HuH-7 (cell line): ENCODE measurements at regions not wholly inside any gene's neighbourhood (a gene's known extent, or its start where the extent isn't known, plus 50 kb on each side); places are given as distances from the start of the nearest gene placed in this dataset.

Experiments
- DNase-seq: peaks from one replicate; pipeline ENCODE4 v3.0.0; 2011; ENCODE audit warnings: low spot score

DNA sequence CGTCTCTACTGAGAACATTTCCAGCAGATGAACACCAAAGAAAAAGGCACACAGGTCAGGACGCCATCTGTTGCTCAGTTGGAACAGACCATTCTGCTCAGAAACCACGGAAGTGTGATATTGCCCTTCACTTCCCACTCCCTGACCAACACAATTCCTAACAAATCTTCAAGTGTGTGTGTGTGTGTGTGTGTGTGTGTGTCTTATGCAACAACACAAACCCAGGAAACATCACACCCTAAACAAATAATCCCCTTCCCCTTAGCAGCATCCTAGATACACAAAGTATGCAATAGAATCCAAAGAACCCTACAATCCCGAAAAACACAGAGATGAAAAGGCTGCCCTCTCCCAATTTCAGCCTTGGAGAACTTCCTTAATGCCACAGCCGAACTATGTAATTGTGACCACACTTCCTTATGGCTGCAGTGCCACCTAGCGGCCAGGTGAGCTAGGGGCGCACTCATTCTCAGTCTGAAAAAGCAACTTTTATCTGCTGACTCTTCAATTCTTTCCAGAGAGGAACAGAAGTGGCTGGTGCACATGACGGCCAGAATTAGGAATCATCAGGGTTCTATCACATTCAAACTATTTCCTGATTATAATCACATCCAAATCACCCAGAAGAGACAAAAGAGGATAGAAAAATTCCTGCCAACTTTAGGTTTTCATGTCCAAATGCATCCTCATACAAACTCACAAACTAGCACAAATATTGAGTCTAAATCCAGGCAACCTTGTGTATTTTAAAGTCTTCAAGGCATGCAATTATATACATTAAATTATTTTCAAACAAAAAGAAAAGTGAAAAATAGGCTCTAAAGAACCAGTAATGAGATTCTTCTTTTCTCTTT is 164.9 kb downstream of the DHX15 start:
- DNase-seq = peak; percentile 77

- no peak for DNase-seq
These were observed 167.1 kb downstream of the DHX15 start for GRCh38 chr4:24417206-24417605.

- DNase-seq = no peak
These were observed 168.1 kb downstream of the DHX15 start for GRCh38 chr4:24416293-24416692.

GRCh38 chr4:24413311-24413784 is 171.0 kb downstream of the DHX15 start:
- DNase-seq = no peak

GRCh38 chr4:24411806-24412205 is 172.5 kb downstream of the DHX15 start:
- DNase-seq = no peak

GRCh38 chr4:24411299-24411698 is 173.1 kb downstream of the DHX15 start:
- no peak for DNase-seq

- no peak for DNase-seq
These were observed 175.7 kb downstream of the DHX15 start for GRCh38 chr4:24408640-24409039.

DNA sequence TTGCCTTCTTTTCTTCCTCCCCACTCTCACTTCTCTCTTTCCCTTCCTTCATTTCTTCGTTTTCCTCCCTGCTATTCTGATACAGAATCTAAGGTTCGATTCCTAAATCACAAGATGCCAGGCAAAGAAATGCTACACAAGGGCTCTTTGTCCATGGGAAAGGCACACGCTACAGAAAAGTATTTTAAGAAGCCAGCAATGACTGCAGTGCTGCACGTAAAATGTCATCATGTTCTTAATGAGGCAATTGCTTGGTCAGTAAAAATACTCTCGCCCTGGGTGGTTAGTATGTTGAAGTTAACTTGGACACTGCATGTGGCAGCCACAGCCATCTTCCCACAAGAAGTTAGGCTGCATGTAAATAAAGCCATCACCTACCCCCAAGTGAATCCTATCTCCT is 178.4 kb downstream of the DHX15 start:
- DNase-seq = no peak

- DNase-seq = no peak
These were observed 179.0 kb downstream of the DHX15 start for GRCh38 chr4:24405341-24405740.

DNA sequence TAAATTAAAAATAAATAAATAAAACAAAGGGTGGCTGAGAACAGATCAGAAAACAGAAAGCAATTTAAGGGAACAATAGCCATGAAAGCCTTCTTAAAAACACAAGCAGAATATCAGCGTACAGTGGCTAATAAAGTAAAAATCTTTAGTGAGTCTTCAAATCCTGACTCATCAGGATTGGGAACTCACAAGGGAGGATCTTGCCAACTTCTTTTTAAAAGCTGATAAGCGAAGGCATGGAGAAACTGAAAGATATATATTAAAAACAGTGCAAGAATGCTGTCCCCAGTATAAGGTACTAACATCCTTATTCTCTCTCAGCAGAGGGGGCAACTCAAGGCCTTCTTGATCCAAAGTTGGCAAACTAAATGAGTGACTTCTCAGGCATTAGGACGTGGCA is 180.1 kb downstream of the DHX15 start:
- DNase-seq = no peak

DNA sequence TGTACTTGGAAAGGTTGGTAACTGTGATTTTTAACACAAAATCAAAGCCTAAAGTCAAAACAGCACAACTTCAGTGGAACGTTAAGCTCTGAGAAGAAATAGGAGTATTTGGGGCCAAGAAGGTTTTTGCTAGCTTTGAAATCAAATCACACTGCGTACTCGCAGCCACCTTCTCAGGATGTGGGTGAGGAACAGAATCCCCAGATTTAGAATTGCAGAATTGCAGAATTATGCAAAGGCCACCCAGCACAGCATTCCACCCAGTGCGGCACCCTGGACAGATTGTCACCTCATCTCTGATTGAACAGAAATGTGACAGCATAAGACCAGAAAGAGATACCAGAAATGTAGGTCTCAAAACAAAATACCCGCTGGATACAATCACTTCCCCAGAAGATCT is 181.1 kb downstream of the DHX15 start:
- no peak for DNase-seq

GRCh38 chr4:24400537-24400936 is 183.8 kb downstream of the DHX15 start:
- no peak for DNase-seq

- no peak for DNase-seq
These were observed 187.4 kb downstream of the DHX15 start for GRCh38 chr4:24396988-24397387.

GRCh38 chr4:24395937-24396336 is 188.4 kb downstream of the DHX15 start:
- DNase-seq = peak; percentile 34

DNA sequence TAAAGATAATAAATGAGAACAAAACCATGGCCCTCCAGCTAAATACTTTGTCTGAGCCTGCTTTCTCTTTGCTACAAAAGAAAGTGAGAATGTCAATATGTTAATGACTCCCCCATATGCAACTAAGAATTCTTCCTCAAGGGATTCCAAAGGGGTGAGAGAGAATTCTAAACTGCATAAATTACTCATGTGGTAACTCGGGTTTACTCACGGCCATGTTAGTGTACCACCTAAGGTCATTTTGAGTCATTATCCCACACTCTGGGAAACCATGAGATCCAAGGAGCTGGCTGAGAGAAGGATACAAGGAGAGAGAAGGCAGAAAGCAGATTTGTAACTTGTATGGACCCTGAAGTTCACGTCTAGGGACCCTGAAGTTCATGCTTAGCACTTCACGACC is 190.3 kb downstream of the DHX15 start:
- no peak for DNase-seq

DNA sequence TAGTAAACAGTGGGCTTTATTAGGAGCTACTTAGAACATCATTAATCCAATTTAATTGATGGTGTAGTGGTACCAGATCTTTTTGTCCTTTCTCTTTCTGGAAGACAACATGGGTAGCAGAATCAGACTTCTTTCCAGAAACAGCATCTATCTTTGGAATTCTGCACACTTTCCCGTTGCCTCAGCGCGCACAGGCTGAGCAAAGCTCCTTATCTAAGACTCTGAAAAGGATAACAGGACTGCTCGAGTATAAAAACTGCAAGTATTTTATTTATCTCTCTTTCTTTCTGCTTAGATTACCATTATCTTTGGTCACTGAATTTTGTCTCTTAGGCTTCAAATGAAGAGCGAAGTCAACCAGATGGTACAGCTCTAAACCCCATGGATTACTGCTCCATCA is 191.7 kb downstream of the DHX15 start:
- no peak for DNase-seq

- no peak for DNase-seq
These were observed 202.0 kb downstream of the DHX15 start for GRCh38 chr4:24382381-24382780.

DNA sequence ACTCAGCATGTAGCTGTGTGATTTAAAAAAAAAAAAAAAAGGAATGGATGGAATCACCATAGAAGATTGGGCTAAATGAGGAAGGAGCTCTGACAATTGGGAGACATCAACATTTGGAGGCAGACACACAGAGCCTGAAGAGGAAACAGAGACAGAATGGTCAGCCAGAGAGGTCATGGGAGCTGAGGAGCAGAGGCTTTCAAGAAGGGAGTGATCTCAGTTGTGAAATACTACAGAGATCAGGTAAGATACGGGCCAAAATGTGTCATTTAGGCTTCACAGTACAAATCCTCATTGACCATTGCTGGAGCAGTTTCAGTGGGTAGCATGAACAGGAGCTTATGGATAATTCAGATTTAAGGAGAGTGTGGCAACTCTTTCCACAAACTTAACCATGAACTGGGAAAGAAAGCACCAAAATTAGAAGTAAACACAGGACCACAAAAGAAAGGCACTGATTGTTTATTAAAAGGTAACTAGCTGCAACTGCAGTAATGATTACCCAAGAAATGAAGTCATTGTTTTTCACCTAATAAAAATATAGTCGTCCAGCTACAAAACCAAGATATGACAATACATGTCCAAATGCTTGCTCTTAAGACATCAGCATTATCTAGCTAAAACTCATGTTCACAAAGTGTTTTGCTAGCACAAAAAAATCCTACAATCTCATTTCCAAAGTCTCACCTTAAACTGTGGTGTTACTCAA is 203.2 kb downstream of the DHX15 start:
- no peak for DNase-seq

DNA sequence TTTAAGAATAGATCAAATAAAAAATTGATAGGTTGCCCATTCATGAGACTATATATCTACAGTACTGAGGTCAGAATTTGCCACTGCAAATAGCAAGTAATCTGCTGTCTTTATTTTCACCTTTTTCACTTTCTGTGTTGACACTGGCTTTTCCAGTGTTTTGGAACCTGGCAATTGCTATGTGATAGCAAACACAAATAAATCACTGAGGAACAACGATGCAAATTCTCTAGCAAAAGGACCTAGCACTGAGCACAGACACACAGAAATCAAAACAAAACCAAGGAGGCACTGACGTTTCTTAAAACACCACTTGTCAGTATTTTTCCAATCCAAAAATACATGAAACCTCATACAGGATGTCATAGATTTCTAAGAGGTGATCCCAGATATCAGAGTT is 210.7 kb downstream of the DHX15 start:
- DNase-seq = no peak

GRCh38 chr4:24372881-24373280 is 211.5 kb downstream of the DHX15 start:
- DNase-seq = no peak

DNA sequence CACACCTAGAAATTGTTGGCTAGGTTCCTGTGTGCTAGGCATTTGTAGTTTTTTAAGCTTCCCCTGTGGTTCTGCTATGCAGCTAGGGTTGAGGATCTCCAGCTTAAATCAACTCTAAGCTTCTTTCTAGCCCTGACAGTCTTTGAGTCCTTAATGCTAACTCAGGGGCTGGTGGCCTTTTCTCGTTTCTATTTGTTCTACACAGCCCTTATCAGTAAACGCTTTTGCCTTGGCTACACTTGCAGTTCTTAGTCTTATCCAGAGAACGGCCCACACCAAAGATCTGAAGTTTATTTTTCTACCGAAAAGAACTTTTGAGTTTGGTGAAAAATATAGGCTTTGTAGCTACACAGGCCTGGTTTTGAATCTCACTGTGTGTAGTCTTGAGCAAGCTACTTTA is 212.0 kb downstream of the DHX15 start:
- no peak for DNase-seq

GRCh38 chr4:24370421-24370820 is 213.9 kb downstream of the DHX15 start:
- no peak for DNase-seq

GRCh38 chr4:24369507-24370029 is 214.8 kb downstream of the DHX15 start:
- DNase-seq = no peak
